ENCODE measurements at regions not wholly inside any gene's neighbourhood (a gene's known extent, or its start where the extent isn't known, plus 50 kb on each side); places are given as distances from the start of the nearest gene placed in this dataset.
A peak's percentile ranks its signal among the peaks of the same experiment; 100 is the strongest.

DNA sequence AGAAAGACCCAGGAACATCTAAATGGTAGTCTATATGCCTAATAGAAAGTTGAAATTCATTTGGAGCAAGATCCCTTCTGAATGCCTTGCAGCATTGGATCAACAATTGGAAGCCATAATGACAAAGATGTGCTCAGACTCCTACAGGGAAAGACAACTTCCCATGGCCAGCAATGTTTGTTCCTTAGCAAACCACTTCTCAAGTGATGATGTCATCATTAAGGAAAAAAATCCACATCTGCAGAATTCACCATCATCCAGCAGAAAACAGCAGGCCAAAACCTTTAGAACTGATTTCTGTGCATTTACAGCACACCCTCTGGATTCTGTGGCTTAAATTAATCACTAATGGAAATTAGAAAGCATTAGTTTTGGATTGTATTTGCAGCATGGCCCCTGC is 82.4 kb upstream of the ZIC3 start:
- TF ChIP-seq, protein P1, sequence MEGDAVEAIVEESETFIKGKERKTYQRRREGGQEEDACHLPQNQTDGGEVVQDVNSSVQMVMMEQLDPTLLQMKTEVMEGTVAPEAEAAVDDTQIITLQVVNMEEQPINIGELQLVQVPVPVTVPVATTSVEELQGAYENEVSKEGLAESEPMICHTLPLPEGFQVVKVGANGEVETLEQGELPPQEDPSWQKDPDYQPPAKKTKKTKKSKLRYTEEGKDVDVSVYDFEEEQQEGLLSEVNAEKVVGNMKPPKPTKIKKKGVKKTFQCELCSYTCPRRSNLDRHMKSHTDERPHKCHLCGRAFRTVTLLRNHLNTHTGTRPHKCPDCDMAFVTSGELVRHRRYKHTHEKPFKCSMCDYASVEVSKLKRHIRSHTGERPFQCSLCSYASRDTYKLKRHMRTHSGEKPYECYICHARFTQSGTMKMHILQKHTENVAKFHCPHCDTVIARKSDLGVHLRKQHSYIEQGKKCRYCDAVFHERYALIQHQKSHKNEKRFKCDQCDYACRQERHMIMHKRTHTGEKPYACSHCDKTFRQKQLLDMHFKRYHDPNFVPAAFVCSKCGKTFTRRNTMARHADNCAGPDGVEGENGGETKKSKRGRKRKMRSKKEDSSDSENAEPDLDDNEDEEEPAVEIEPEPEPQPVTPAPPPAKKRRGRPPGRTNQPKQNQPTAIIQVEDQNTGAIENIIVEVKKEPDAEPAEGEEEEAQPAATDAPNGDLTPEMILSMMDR (conservative IDR thresholded peaks at IDR 0.05; ENCODE audit: low read depth, low read length) = no peak
- no peak for DNase-seq (ENCODE audit: low read depth)
- no peak overlapping the region for H3K4me3 ChIP-seq (ENCODE audit: low read length)

DNA sequence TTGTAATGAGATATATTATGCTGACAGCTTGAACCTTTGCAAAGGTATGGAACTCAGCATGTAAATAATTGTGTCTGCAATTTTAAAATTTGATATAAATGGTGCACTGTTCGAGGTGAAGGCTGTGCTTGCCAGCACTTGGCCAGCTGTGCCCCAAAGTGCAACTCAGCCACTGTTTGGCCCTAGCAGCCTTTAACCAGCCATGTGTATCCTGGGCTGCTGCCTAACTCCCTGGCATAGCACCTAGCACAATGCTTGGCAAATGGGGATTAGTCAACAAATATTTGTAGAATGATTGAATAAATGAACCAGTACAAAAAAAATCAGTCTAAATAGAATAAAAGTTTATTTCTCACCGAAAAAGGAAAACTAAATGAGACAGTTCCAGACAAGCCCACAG is 83.8 kb upstream of the ZIC3 start:
- DNase-seq (ENCODE audit: low read depth) = no peak
- no peak overlapping the region for H3K4me3 ChIP-seq (ENCODE audit: low read length)
- TF ChIP-seq, protein P1 (conservative IDR thresholded peaks at IDR 0.05; ENCODE audit: low read depth, low read length) = no peak

DNA sequence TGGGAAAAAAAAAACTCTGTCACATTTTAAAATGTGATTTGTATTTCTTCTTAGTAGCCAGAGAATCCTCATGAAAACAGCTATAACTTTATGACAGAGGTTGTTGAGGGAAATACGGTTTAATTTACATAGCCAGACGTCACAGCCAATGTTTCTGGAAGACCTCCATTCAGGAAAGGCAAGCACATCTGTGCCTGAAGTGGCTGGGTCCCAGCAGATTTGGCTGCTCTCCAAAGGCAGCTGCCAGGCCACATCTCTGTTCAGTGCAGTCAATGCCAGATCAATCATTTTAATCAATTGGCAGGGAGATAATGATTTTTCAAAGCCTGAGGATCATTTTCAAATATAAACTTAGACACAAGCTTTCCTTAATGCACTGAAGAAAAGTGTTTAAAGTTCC is 86.5 kb upstream of the ZIC3 start:
- H3K4me3 ChIP-seq (ENCODE audit: low read length) = no peak overlapping the region
- TF ChIP-seq, protein P1 (conservative IDR thresholded peaks at IDR 0.05; ENCODE audit: low read depth, low read length) = no peak
- DNase-seq (ENCODE audit: low read depth) = no peak

DNA sequence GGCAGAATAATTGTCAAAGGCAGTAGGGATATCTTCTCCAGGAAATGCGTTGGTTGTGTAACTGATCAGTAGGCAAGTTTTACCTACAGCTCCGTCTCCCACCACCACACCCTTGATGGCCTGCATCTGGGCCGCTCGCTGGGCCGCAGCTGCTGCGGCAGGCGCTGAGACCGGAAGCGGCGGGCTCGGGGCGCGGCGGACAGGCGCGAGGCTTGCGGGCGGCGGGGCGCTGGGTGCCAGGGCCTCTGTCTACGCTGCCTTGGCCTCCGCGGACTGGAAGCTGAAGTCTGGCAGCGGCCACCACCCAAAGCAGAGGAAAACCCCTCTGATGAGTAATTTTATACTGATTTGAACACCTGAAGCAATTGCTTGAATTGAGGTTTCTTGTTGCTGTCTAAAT is 124.2 kb upstream of the ZIC3 start:
- DNase-seq (ENCODE audit: low read depth) = no peak

DNA sequence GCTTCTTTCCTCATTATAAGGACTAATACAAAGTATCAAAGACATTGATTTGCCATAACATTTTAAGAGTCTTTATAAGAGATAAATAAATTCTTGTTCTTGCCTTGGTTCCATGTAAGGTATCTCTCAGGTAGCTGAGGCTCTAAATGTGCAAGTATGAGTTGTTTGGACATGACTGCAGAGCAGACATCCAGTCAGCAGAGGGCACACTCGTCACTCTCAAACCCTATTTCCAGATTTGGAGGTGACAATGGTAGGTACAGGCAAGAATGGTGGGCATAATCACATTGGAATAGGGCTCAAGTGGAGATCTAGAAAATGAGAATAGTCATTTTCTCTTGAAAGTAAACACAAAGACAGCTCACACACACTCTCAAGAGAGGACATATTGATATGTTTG is 133.3 kb upstream of the ZIC3 start:
- DNase-seq (ENCODE audit: low read depth) = no peak
- TF ChIP-seq, protein P1 (conservative IDR thresholded peaks at IDR 0.05; ENCODE audit: low read depth, low read length) = peak; percentile 21
- no peak overlapping the region for H3K4me3 ChIP-seq (ENCODE audit: low read length)

More for the DNA sequence above, 124.2 kb upstream of the ZIC3 start:
- no peak overlapping the region for H3K4me3 ChIP-seq (ENCODE audit: low read length)
- TF ChIP-seq, protein P1 (conservative IDR thresholded peaks at IDR 0.05; ENCODE audit: low read depth, low read length) = no peak

DNA sequence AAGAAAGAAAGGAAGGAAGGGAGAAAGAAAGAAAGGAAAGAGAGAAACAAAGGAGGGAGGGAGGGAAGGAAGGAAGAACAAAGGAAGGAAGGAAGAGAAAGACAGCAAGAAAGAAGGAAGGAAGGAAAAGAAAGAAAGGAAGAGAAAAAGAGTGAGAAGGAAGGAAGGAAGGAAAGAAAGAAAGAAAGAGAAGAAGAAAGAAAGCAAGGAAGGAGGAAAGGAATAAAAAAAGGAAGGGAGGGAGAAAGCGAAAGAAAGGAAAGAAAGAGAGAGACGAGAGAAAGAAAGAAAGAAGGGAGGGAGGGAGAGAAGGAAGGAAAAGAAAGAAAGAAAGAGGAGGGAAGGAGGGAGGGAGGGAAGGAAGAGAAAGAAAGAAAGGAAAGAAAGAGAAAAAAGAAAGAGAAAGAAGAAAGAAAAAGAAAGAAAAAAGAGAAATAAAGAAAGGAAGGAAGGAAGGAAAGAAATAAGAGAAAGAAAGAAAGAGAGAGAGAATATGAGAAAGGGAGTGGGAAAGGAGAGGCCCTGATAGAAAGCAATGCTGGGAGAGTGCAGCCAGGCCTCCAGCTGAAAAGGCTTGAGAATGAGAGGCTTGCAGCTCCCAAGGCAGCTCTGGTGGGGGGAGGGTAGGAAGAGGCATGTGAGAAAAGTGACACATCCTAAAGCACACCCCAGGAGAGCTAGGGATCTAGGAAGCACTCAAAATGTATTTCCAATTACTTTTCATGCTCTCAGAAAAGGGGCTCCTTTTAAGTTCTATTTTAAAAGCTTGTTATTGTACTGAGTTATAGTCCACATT is 134.0 kb upstream of the ZIC3 start:
- DNase-seq (ENCODE audit: low read depth) = no peak
- no peak overlapping the region for H3K4me3 ChIP-seq (ENCODE audit: low read length)
- TF ChIP-seq, protein P1 (conservative IDR thresholded peaks at IDR 0.05; ENCODE audit: low read depth, low read length) = no peak

DNA sequence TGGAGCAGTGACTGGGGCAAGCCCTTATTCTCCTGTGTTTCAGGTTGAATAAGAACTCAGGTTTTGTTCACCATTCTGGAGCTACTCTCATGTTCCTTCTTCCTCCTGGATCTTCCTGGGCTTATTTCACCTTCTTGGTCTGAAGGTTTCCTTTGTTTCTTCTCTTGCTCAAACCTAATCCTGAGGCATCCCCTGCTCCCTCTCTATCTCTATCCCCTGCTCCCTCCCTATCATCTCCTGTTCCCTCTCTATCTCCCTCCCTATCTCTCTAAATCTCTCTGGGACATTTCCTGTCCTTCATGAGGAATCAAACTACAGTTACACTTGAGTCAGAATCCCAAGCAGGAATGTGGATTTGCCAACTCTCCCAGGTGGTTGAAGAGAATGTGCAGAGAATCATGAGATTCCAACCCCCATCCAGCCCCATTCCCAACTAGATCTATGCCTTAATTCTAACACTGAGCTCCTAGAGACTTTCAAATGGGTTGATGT is 134.9 kb upstream of the ZIC3 start:
- no peak for DNase-seq (ENCODE audit: low read depth)
- TF ChIP-seq, protein P1 (conservative IDR thresholded peaks at IDR 0.05; ENCODE audit: low read depth, low read length) = no peak
- no peak overlapping the region for H3K4me3 ChIP-seq (ENCODE audit: low read length)
